HUDEP-2 (cell line): ENCODE measurements at regions not wholly inside any gene's neighbourhood (a gene's known extent, or its start where the extent isn't known, plus 50 kb on each side); places are given as distances from the start of the nearest gene placed in this dataset.

Experiments
- DNase-seq, 76 experiments: peaks; one replicate each; lab custom pipeline; 2025; ENCODE audit not compliant: unreplicated experiment in 76 of 76; lab: John Stamatoyannopoulos, UW

DNA sequence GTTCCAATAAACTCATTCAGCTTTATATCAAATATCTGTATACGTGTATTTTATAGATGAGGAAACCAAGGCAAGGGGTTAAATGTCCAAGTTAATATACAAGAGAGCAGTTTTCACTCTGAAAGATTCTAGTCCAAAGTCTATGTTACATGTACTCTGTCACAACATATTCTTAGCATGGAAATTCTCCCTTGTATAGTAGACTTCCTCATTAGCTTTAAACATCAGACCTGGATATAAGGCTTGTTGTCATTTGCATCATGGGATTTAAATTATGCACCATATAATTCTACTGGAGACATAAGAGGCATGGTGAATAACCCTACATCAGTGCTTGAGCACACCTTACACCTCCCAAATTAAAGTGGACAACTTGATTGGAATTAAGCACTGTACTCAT is 681.9 kb upstream of the CCDC179 start:
- DNase-seq, result no peak

DNA sequence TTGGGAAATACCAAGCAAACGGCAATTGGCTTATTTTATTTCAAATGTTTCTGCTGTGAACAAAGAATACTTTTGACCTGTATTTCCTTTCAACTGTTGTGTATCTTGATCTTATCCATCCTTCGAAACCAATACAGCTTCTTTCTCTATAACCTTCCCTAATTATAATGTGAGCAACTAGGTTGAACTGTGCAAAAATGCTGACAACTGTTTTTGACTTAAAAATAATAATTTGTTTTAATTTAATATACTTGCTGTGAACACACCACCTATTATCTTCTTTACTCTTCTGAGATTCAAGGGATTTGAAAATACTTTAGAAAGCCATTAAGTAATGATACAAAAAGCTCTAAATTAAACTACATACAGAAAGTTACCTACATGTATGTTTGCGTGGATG is 682.5 kb upstream of the CCDC179 start:
- no peak for DNase-seq

DNA sequence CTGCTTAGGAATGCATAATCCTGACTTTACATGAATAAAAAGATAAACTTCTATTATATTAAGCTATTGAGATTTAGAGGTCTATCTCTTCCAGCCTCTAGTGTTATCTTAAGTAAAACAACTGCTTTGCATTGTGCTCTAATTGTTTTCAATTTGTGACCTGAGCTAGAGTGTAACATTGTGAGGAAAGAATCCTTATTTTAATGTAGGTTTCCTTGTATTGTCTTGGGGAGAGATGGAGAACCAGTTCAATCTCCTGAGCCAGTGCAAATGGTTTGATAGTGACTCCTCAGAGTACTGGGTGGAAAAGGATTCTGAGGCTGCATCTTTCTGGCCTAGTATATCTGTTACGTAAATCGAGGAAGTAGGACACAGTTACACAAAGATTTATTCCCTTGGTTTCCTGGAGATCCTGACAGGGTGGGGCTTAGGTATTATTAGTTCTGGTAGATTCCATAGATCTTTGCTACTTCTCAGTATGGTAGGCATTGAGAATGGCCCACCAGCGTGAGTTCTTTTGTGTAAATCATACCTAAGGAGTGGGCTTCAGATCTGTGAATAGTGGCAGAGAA is 683.5 kb upstream of the CCDC179 start:
- DNase-seq, result no peak

DNA sequence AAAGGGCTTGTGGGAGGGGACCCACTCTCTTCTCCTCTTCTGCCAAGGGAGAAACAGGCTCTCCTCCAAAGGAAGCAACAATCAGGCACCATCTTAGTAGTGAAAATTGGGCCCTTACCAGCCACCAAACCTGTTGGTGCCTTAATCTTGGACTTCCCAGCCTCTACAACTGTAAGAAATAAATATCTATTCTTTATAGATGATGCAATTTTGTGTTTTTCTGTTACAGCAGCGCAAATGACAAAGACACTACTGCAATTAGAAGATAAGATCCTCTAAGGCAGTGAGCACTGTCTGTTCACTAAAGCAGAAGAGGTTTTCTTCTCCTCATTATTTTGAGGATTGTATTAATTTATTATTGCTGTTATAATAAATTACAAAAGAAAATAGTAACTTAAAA is 691.4 kb upstream of the CCDC179 start:
- no peak for DNase-seq

DNA sequence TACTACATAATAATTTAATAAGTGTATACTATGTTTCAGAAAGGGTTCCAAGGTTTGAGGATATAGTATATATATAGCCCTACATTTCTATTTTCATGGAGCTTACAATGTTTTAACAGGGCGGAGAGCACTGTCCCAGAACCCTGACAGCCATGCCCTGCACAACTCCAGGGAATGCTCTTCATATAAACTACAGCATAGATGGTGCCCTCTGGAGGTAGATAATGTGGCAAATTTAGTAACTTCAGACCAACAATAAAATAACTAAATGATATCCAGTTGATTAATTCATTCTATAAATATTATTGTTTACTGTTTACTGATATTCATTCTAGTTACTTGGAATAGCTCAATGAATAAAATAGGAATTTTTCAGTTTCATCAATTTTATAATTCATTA is 693.7 kb upstream of the CCDC179 start:
- no peak for DNase-seq

DNA sequence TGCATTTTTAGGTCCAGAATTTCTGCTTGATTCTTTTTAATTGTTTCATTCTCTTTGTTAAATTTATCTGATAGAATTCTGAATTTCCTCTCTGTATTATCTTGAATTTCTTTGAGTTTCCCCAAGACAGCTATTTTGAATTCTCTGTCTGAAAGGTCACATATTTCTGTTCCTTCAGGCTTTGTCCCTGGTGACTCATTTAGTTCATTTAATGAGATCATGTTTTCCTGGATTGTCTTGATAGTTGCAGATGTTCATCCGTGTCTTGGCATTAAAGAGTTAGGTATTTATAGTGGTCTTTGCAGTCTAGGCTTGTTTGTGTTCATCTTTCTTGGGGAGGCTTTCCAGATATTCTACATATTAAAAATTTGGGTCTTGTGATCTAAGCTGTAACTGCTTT is 694.8 kb upstream of the CCDC179 start:
- DNase-seq, result no peak

DNA sequence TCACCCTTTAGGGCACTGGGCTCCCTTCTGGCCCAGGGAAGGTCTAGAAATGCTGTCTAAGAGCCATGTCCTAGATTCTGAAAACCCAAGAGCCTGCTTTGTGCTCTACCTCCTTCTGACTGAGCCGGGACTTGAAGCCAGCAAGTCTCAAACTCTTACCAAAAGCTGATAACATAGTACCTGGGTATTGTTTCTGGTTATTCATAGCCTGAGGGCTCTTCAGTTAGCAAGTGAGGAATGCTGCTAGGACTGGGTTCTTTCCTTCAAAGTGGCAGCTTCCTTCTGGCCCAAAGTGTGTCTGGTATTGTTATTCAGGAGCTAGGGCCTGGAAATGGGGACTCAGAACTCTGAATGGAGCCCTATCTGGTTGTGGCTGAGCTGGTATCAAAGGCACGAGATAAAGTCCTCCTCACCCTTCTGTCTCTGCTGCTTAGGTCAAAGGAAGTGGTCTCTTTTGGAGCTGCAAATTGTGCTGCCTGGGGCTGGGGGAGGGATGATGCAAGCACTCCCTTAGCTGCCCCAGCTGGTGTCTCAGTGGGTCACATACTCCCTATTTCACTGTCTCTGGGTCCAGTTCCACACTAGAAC is 696.0 kb upstream of the CCDC179 start:
- no peak for DNase-seq

DNA sequence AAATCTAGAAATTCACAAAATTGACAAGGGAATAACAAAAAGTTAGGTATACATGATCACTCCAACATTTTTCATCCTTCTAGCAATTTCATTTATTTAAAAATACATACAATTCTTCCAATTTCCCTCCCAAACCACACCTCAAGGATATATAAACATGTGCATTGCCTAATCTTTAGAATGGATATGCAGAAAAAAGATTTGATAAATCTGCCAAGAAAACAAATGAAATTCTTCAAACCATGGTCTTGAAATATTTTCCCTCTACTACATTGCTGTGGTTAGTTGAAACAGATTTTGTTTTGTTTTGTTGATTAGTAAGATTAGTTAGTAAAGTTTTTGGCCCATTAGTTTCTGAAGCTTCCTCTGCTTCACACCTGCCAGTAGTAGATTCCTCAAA is 703.3 kb upstream of the CCDC179 start:
- DNase-seq, result no peak

DNA sequence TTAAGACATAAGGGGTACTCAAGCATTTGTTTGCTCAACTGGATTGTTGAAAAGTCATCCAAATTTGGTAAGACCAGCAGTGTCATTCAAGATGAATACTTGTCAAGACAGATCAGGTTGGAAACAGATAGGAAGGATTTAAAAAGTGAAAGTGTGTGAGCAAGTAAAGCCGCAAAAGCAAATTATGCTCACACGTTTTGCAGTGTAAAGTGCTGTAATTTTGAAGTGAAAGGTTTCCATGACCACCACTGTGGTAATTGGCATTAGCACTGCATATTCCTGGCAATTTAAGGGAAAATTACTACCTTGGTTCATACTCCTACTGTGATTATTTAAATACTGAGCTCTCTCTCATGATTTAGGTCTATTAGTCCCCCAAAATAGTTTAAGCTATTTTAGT is 704.1 kb upstream of the CCDC179 start:
- no peak for DNase-seq

DNA sequence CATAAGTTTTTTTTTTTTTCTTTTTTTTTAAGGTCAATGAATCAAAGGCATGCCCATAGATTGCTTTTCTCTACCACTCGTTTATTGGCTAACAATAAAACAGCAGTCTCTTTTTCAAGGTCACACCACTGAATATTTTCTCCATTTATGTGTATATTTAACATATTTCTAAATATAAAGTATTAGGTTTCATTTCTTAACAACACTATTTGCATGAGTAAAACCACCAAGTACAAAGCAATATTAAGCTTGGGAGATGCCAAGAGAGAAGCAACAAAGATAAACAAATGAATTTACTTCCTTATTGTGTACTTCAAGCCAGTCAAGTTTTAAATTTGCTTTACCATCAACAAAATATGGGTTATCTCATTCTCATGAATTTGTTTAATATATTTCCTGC is 708.9 kb upstream of the CCDC179 start:
- DNase-seq, result no peak

DNA sequence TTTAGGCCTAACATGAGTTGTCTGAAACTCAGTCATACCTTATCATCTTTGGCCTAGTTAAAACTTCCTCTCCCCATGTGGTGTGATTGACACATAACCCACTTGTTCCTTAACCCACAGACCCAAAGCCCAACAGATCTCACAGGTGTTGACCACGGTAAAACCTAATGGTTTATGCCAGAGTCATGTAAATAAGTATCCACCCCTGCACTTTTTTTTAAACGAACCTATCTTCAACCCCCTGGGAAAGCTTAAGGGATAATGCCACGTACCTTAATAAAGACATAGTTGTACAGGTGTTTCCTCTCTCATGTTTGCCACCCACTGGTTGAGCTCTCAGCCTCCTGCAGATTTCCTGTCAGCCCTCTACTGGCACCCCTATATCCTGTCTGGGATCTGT is 709.3 kb upstream of the CCDC179 start:
- DNase-seq, result no peak

DNA sequence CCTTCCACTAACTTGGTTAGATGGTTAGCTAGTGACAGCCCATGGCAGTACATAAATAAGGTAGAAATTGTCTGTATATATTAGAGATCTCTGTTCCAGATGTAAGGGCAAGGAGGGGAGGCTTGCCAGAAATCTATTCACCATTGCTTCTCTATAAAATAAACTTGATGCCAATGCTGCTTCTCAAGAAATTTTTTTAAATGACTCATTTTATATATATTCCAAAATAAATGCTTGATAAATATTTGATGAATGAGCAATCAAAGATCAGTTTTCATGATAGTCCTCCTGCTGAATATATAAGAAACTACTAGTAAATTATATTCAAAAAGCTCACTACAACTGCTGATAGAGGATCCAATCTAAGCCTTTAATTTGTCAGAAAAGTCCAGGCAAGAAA is 710.6 kb upstream of the CCDC179 start:
- DNase-seq, result no peak

DNA sequence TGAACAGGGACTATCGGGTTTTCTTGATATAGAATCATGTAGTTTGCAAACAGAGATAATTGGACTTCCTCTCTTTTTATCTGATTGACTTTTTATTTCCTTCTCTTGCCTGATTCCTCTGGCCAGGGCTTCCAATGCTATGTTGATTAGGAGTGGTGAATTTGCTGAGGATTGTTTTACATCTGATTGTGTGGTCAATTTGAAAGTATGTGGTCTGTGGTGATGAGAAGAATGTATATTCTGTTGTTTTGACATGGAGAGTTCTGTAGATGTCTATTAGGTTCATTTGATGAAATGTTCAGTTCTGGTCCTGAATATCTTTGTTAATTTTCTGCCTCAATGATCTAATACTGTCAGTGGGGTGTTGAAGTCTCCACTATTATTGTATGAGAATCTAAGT is 713.2 kb upstream of the CCDC179 start:
- DNase-seq, result no peak

DNA sequence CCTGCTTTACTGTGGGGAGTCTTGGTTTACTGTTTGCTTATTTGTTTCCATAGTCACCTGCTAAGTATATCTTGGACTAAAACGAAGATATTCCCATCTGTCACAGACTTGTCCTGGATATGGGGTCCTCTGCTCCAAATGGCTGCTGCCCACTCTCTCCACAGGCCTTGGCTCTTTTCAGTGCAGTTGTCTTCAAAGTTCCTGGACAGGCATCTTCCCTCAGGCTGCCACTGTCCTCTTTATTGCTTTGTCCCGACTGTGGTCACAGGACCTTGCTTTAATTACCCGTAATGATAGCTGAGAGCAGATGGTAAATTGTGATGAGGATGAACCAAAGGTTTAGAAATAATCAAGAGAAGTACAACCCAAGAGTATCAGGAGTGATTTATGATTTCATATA is 713.9 kb upstream of the CCDC179 start:
- DNase-seq, result no peak

DNA sequence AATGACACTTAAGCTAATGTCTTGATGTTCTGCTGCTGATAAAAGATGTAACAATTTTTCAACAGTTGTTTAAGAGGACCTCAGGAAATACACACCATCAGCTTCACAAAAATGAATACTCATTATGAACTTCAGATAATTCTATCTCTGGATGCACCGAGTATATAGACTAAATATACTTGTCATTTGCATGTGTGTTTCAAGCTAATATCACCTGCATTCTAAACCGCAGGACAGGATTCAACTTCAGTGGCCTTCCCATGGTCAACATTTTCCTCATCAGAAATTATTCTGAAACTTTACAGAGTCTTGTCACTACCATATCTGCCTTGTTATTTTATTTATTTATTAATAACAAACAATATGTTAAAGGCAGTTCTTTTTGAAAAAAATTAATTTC is 717.0 kb upstream of the CCDC179 start:
- DNase-seq, result no peak

DNA sequence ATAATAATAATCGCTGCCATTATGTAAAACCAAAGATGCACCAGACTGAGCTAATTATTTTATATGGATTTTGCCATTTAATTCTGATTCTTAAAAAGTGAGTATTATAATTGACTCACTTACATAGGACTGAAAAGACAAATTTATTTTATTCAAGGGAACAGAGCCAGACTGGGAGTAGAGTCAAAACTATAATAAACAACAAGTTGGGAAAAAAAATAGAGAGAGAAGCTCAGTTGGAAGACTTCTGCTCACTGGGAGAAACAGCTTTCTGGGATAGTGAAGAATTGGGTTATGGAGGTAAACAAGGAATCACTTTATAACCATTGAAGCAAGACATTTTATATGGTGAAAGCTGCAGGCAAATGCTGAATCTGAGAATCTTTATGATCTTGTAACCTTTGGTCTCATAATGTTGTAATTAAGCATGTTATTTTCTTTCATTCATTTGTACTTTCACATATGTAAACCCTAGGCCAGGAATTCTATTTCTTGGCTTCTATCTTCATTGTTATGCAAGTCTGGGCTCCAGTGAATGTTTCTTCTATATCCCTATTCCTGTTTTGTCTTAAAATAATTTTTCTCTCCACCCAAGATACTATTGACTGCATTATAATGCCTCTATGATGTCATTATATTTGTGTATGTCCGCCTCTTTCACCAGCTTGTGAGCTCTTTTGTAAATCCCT is 725.3 kb upstream of the CCDC179 start:
- no peak for DNase-seq

DNA sequence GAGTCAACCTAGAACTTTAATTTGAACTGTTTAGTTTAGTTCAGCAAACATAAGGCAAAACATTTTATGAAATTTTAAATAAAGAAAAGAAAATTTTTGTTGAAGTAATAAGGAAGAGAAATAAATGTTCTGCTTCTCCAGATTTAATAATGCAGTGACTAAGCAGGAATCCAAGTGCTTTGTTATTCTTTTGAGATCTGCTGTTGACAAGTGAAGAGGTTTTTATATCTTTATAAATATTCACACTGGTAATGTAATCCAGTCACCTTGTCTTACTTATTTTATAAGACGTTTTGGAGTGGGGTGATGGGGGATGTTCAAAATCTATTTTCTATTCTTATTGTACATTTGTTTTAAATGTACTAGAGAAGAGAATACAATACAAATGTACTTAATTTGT is 725.9 kb upstream of the CCDC179 start:
- DNase-seq, result no peak

DNA sequence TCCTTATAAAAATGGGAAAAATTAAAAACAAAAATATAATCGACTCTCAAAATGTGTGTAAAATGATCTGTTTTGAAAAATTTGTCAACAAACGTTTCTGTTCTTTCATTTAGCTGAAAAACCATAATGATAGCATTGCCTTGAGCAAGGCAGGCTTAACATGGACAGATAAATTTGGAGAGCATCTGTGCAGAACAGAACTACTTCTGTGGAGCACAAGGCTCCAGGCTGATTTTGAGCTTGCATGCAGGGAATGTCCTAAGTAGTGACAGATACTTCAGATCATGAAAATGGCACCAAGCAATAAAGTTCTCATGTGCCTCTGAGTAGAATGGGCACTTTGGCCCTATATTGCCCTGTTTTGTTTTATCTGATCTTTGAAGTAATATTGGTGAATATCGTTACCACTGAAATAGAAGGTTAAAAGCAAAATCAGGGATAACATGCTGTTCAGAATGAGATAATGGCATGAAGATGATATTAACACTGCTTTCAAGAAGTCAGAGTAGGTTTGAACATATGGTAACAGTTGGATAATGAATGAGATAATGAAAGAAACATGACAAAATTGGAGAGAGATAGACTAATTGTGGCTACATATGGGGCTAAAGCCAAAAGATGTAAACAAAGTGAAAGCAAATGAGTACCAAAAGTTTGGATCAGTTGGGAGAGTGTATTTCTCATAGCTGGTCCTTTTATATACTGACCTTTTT is 730.5 kb upstream of the CCDC179 start:
- no peak for DNase-seq

DNA sequence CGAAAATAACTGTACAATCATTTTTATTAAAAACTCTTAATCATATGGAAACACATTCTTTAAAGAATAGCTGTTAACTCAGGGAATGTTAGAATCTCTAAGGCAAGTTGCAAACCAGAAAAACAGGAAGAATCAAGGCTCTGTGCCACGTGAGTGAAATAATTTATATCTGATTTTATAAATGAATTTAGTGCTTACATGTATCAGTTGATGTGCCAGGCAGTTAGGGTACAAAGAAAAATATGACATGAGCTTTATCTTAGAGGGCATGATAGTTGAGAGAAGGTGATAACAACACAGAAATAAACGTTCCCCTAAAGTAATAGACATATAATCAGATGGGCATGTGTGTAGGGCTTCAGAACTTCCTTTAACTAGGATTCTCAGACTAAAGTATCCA is 734.5 kb upstream of the CCDC179 start:
- no peak for DNase-seq

DNA sequence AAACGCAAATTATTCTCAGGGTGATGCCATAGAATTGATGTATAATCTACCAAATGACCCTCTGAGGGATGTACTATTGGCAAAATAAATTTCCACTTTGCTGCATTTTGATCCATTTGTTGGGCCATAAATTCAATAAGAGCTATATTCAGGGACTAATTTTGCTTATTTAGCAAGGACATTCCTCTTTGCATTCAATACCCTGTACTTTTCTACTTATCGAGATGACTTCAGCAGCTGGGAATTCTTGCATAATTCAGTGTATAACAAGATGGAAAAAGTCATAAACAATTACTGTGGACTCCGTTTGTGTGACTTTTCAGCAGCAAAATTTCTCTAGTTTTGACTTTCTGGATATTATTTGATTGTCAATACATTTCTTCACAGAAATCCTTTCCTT is 744.7 kb upstream of the CCDC179 start:
- DNase-seq, result no peak

DNA sequence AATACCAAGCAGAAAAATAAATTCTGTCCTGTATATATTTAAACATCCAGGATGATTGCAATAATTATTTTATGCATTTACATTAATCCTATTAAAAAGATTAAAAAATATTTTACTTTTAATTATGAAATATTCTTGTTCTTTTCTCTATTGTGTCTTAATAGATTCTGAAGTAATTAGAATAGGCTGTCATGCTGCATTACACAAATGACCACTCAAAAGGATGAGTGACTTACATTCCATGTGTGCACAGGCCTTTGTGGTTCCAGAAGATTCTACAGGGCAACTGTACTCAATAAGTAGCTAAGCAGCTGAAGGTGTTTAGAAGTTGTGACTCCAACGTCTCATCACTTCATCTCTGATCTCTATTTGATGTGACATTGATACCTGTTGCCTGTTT is 745.9 kb upstream of the CCDC179 start:
- DNase-seq, result no peak

DNA sequence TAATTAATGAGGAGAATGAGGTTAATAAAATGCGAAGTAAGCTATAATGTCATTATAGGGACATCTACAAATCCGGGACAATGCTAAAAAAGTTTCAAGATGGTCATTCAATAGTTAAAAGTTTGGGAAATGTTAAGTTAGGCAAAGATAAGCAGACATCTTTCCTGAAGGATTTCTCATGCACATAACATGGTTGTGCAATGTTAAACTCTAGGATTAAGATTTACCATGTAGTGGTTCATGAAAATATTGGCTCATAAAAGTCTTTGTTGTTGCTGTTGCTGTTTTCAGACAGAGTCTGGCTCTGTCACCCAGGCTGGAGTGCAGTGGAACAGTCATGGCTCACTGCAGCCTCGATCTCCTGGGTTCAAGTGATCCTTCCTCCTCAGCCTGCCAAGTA is 751.5 kb upstream of the CCDC179 start:
- DNase-seq, result no peak
